H1 (cell line): ENCODE measurements at regions not wholly inside any gene's neighbourhood (a gene's known extent, or its start where the extent isn't known, plus 50 kb on each side); places are given as distances from the start of the nearest gene placed in this dataset.

Experiments used
- CTCF ChIP-seq, 3 experiments: IDR thresholded peaks; 1 replicate in 2 of 3; 2 replicates in 1 of 3; pipeline versions ENCODE4 v1.5.1 to v1.6.1; 2011; ENCODE audit warnings: low read length in 3 of 3, mild to moderate bottlenecking in 3 of 3, inconsistent platforms in 2 of 3, low read depth in 1 of 3, moderate library complexity in 1 of 3; ENCODE audit not compliant: insufficient read depth in 1 of 3; ENCODE audit errors: control extremely low read depth in 1 of 3
- EGR1 ChIP-seq: IDR thresholded peaks from 2 replicates; pipeline ENCODE4 v1.6.1; 2011; ENCODE audit warnings: low read depth, low read length, borderline replicate concordance
- EP300 ChIP-seq, 2 experiments: IDR thresholded peaks; 1 replicate in 1 of 2; 2 replicates in 1 of 2; pipeline ENCODE4 v1.6.1; 2011 to 2012; ENCODE audit warnings: low read depth in 2 of 2, low read length in 2 of 2, mild to moderate bottlenecking in 2 of 2, borderline replicate concordance in 1 of 2, inconsistent platforms in 1 of 2, moderate library complexity in 1 of 2
- JUN ChIP-seq: IDR thresholded peaks from 2 replicates; pipeline ENCODE4 v1.6.1; 2011; ENCODE audit warnings: low read depth, mild to moderate bottlenecking, improper control_type of control experiment, low read length
- POLR2A ChIP-seq, 2 experiments: IDR thresholded peaks; 1 replicate in 1 of 2; 2 replicates in 1 of 2; pipeline ENCODE4 v1.6.1; 2011; ENCODE audit warnings: low read depth in 2 of 2, low read length in 2 of 2, mild to moderate bottlenecking in 2 of 2; ENCODE audit errors: control extremely low read depth in 1 of 2
- POLR2AphosphoS5 ChIP-seq: IDR thresholded peaks from 2 replicates; pipeline ENCODE4 v1.6.1; 2011; ENCODE audit warnings: low read depth, low read length
- SUZ12 ChIP-seq: fragments of 200-600 bp; sonication (generic); IDR thresholded peaks from 2 replicates; pipeline ENCODE4 v1.6.1; 2012; ENCODE audit warnings: mild to moderate bottlenecking, inconsistent platforms, low read length, moderate library complexity, mixed read lengths

- no peak for TF ChIP-seq JUN
- no peak for TF ChIP-seq EGR1
- no peak for TF ChIP-seq POLR2A (IDR thresholded peaks at IDR 0.05; ENCODE audit: control extremely low read depth in 1 of 2, low read depth in 2 of 2, low read length in 2 of 2)
- no peak for TF ChIP-seq POLR2AphosphoS5
- no peak for TF ChIP-seq CTCF (IDR thresholded peaks at IDR 0.05; ENCODE audit: control extremely low read depth in 1 of 3, insufficient read depth in 1 of 3, low read depth in 1 of 3, low read length in 3 of 3)
- TF ChIP-seq EP300 (IDR thresholded peaks at IDR 0.05; ENCODE audit: borderline replicate concordance in 1 of 2, low read depth in 2 of 2, low read length in 2 of 2): no peak
- TF ChIP-seq SUZ12: no peak
These were observed 145.1 kb upstream of the NYAP2 start for GRCh38 chr2:225254363-225254762.
